ENCODE measurements at regions not wholly inside any gene's neighbourhood (a gene's known extent, or its start where the extent isn't known, plus 50 kb on each side); places are given as distances from the start of the nearest gene placed in this dataset.

DNA sequence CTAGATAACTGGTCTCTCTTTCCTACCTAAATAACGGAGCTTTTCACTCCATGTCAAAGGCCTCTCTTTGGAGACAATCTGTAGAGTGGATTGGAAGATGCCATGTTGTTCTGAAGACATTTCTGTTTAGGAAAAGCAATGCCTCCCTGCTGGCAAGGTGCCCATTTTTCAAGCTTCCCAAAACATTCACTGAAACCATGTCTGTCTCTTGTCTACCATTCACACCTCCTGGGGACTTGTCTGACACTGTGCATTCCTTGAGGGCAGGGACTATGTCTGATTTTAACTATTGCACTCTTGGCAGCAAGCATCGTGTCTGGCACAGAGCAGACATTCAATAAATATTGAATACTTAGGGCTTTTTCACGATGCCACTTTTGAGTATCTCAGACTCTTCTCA lies 528.9 kb upstream of the NRP1 start:
- no peaks in the 10 kb centered on the region for H3K36me3 ChIP-seq
- DNase-seq (ENCODE audit: extremely low spot score in 2 of 2), result no peak
- intact Hi-C loops (cut with DNase I), result no loop called here
- no peaks in the 10 kb centered on the region for H3K27me3 ChIP-seq
- no peak for TF ChIP-seq POLR2AphosphoS5 (IDR thresholded peaks at IDR 0.05; ENCODE audit: insufficient read depth in 1 of 2, low read depth in 1 of 2)
- TF ChIP-seq CTCF (IDR thresholded peaks at IDR 0.05), result no peak
- no peak for TF ChIP-seq POLR2A (IDR thresholded peaks at IDR 0.05)
- no peak overlapping the region for H3K27ac ChIP-seq
- H3K9me3 ChIP-seq, result no peaks in the 10 kb centered on the region
- H3K4me3 ChIP-seq, result no peak overlapping the region
- H3K4me1 ChIP-seq, result no peaks in the 10 kb centered on the region

DNA sequence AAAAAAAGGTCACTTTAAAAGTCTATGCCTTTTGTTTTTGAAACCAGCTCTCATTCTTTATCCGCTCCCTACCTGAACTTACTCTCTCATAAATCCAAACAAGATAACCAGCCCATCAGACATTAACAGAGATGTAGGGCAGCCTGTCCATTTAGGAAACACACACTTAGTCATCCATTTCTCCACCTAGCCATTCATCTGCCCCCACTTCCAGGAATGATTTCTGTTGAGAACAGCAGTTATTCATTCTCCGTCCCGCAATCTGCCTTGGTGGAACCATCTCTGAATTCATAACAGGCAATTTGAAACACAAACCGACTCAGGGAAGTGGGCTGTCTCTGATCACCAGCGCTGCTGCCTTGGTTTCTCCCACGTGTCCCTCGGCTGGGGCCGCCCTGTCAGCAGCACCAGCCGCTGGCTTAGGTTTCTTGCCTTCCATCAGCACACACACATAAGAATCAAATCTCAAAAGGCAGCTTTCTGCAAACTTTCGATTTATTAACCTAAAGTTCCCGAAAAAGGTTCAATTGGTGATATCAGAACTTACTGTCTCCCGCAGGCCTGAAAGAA lies 528.2 kb upstream of the NRP1 start:
- Histone ChIP-seq H3K27ac (no peak overlapping the region), H3K9me3 (no peaks in the 10 kb centered on the region), H3K4me1 (no peaks in the 10 kb centered on the region), H3K36me3 (no peaks in the 10 kb centered on the region), H3K4me3 (no peak overlapping the region), H3K27me3 (no peaks in the 10 kb centered on the region)
- no peak for DNase-seq (ENCODE audit: extremely low spot score in 2 of 2)
- TF ChIP-seq POLR2A (IDR thresholded peaks at IDR 0.05), result no peak
- no peak for TF ChIP-seq CTCF (IDR thresholded peaks at IDR 0.05)
- no peak for TF ChIP-seq POLR2AphosphoS5 (IDR thresholded peaks at IDR 0.05; ENCODE audit: insufficient read depth in 1 of 2, low read depth in 1 of 2)
- intact Hi-C loops (cut with DNase I), result no loop called here

DNA sequence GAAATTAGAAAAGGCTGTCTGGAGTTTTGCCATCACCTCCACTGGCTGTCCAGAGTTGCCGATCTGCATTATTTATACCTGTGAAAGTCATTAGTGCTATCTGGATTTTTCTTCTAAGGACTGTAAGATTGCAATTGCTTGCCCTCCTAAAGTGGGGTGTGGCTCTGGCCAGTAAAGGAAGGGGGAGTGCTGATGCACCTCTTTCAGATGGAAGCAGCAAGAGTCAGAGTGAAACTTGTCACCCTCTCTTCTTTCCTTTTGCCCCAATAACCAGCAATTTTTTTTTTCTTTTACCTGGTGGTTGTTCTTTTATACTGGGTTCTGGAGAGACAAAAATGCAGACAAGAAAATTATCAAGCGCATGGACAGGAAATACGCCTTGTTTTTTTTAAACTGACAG lies 527.4 kb upstream of the NRP1 start:
- intact Hi-C loops (cut with DNase I), result no loop called here
- DNase-seq (ENCODE audit: extremely low spot score in 2 of 2), result no peak
- no peak overlapping the region for H3K4me3 ChIP-seq
- TF ChIP-seq POLR2A (IDR thresholded peaks at IDR 0.05), result no peak
- TF ChIP-seq CTCF (IDR thresholded peaks at IDR 0.05), result no peak
- no peak for TF ChIP-seq POLR2AphosphoS5 (IDR thresholded peaks at IDR 0.05; ENCODE audit: insufficient read depth in 1 of 2, low read depth in 1 of 2)
- no peaks in the 10 kb centered on the region for H3K4me1 ChIP-seq
- no peak overlapping the region for H3K27ac ChIP-seq
- H3K27me3 ChIP-seq, result no peaks in the 10 kb centered on the region
- H3K36me3 ChIP-seq, result no peaks in the 10 kb centered on the region
- H3K9me3 ChIP-seq, result no peaks in the 10 kb centered on the region

GRCh38 chr10:33861016-33861704 lies 526.7 kb upstream of the NRP1 start:
- no peak overlapping the region for H3K4me3 ChIP-seq
- no peak overlapping the region for H3K27ac ChIP-seq
- intact Hi-C loops (cut with DNase I), result no loop called here

More at GRCh38 chr10:33861016-33861704, 526.7 kb upstream of the NRP1 start:
- no peak for DNase-seq (ENCODE audit: extremely low spot score in 2 of 2)
- Histone ChIP-seq H3K4me1 (no peaks in the 10 kb centered on the region), H3K9me3 (no peaks in the 10 kb centered on the region), H3K36me3 (no peaks in the 10 kb centered on the region), H3K27me3 (no peaks in the 10 kb centered on the region)
- no peak for TF ChIP-seq POLR2A (IDR thresholded peaks at IDR 0.05)
- no peak for TF ChIP-seq POLR2AphosphoS5 (IDR thresholded peaks at IDR 0.05; ENCODE audit: insufficient read depth in 1 of 2, low read depth in 1 of 2)
- TF ChIP-seq CTCF (IDR thresholded peaks at IDR 0.05), result no peak
